ENCODE measurements at regions not wholly inside any gene's neighbourhood (a gene's known extent, or its start where the extent isn't known, plus 50 kb on each side); places are given as distances from the start of the nearest gene placed in this dataset.

GRCh38 chr11:111194860-111195568 is 50.5 kb upstream of the POU2AF2 start:
- H3K36me3 ChIP-seq: no peaks in the 10 kb centered on the region
- H3K9me3 ChIP-seq: no peaks in the 10 kb centered on the region
- no peak overlapping the region for H3K4me3 ChIP-seq
- no peaks in the 10 kb centered on the region for H3K27me3 ChIP-seq
- no peak for TF ChIP-seq CTCF (IDR thresholded peaks at IDR 0.05)
- H3K9ac ChIP-seq (ENCODE audit: low read depth in 2 of 2, low read length in 2 of 2): no peak overlapping the region
- H3K27ac ChIP-seq: no peak overlapping the region
- intact Hi-C loops (cut with DNase I): no loop called here
- DNase-seq: no peak
- no peaks in the 10 kb centered on the region for H3K4me1 ChIP-seq

- intact Hi-C loops (cut with DNase I): no loop called here
- Histone ChIP-seq H3K36me3 (no peaks in the 10 kb centered on the region), H3K4me3 (no peak overlapping the region), H3K9ac (ENCODE audit: low read depth in 2 of 2, low read length in 2 of 2) (no peak overlapping the region), H3K27ac (no peak overlapping the region), H3K9me3 (no peaks in the 10 kb centered on the region), H3K27me3 (no peaks in the 10 kb centered on the region), H3K4me1 (no peaks in the 10 kb centered on the region)
- DNase-seq: no peak
- no peak for TF ChIP-seq CTCF (IDR thresholded peaks at IDR 0.05)
Observed at GRCh38 chr11:111193924-111194490, 51.5 kb upstream of the POU2AF2 start.

- Histone ChIP-seq H3K4me1 (no peaks in the 10 kb centered on the region), H3K9ac (ENCODE audit: low read depth in 2 of 2, low read length in 2 of 2) (no peak overlapping the region), H3K36me3 (no peaks in the 10 kb centered on the region), H3K27ac (no peak overlapping the region), H3K27me3 (no peaks in the 10 kb centered on the region), H3K9me3 (no peaks in the 10 kb centered on the region), H3K4me3 (no peak overlapping the region)
- intact Hi-C loops (cut with DNase I): no loop called here
- TF ChIP-seq CTCF (IDR thresholded peaks at IDR 0.05): no peak
- DNase-seq: no peak
Observed at GRCh38 chr11:111189466-111189865, 56.1 kb upstream of the POU2AF2 start.

- no peak for DNase-seq
- no peak overlapping the region for H3K4me3 ChIP-seq
- intact Hi-C loops (cut with DNase I): no loop called here
- no peaks in the 10 kb centered on the region for H3K9me3 ChIP-seq
- H3K27ac ChIP-seq: no peak overlapping the region
- H3K9ac ChIP-seq (ENCODE audit: low read depth in 2 of 2, low read length in 2 of 2): no peak overlapping the region
- H3K36me3 ChIP-seq: no peaks in the 10 kb centered on the region
- H3K4me1 ChIP-seq: no peaks in the 10 kb centered on the region
- no peak for TF ChIP-seq CTCF (IDR thresholded peaks at IDR 0.05)
- H3K27me3 ChIP-seq: no peaks in the 10 kb centered on the region
Observed at GRCh38 chr11:111186308-111186915, 59.1 kb upstream of the POU2AF2 start.

- Histone ChIP-seq H3K27me3 (no peaks in the 10 kb centered on the region), H3K9ac (ENCODE audit: low read depth in 2 of 2, low read length in 2 of 2) (no peak overlapping the region), H3K36me3 (no peaks in the 10 kb centered on the region), H3K4me1 (no peaks in the 10 kb centered on the region), H3K27ac (no peak overlapping the region), H3K4me3 (no peak overlapping the region), H3K9me3 (no peaks in the 10 kb centered on the region)
- intact Hi-C loops (cut with DNase I): no loop called here
- no peak for TF ChIP-seq CTCF (IDR thresholded peaks at IDR 0.05)
- DNase-seq: no peak
Observed at GRCh38 chr11:111185266-111185665, 60.3 kb upstream of the POU2AF2 start.
